GM15510 (cell line): ENCODE measurements at regions not wholly inside any gene's neighbourhood (a gene's known extent, or its start where the extent isn't known, plus 50 kb on each side); places are given as distances from the start of the nearest gene placed in this dataset.

Experiments used
- POLR2A ChIP-seq: IDR thresholded peaks from 3 replicates; pipeline ENCODE4 v1.6.1; 2011; ENCODE audit warnings: borderline replicate concordance; ENCODE audit not compliant: insufficient read length; ENCODE audit errors: extremely low read depth

GRCh38 chr14:76941544-76941943, 87.0 kb downstream of the IRF2BPL start:
- no peak for TF ChIP-seq POLR2A

GRCh38 chr14:76940021-76940760, 88.3 kb downstream of the IRF2BPL start:
- TF ChIP-seq POLR2A, result no peak

- TF ChIP-seq POLR2A, result no peak
Measured at GRCh38 chr14:76939015-76939742, 89.3 kb downstream of the IRF2BPL start.

DNA sequence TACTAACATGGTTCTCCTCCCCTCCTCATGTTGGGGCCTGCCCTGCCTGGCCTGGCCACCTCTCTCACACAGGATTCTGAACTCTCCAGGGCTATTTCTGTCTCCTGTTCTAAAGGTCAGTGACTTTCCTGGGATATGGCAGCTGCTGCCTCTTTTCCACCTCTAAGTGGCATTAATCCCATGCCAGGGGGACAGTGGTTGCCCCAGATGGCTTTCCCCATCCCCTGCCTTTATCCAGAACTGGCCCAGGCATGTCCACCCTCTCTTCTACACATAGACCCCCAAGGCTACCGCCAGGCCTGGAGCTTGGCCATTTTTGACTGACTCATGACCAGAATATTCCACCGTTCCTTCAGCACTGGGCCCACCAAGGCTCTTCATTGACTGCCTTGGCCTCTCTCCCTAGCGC, 90.4 kb downstream of the IRF2BPL start:
- TF ChIP-seq POLR2A, result no peak

- no peak for TF ChIP-seq POLR2A
Measured at GRCh38 chr14:76937181-76938091, 91.1 kb downstream of the IRF2BPL start.

GRCh38 chr14:76936483-76936882, 92.0 kb downstream of the IRF2BPL start:
- TF ChIP-seq POLR2A, result no peak

DNA sequence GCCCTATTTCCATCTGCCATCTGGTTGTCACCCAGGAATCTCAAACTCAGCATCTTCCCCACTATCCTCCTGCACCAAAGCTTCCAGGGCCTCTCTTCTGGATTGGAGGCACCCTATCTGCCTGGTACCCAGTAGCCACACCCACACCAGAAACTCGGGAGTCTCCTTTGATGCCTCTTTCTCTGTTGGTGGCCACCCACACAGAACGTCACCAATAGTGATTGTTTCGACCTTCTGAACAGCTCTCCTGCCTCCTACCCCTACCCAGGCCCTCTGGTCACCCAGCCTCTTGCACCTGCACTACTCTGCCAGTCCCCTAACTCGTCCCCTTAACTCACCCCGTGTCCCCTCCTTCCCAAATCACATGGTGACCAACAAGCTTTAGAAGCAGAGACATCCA, 95.0 kb downstream of the IRF2BPL start:
- TF ChIP-seq POLR2A, result no peak

GRCh38 chr14:76931631-76932402, 96.7 kb downstream of the IRF2BPL start:
- no peak for TF ChIP-seq POLR2A

- no peak for TF ChIP-seq POLR2A
Measured at GRCh38 chr14:76930549-76930948, 98.0 kb downstream of the IRF2BPL start.

DNA sequence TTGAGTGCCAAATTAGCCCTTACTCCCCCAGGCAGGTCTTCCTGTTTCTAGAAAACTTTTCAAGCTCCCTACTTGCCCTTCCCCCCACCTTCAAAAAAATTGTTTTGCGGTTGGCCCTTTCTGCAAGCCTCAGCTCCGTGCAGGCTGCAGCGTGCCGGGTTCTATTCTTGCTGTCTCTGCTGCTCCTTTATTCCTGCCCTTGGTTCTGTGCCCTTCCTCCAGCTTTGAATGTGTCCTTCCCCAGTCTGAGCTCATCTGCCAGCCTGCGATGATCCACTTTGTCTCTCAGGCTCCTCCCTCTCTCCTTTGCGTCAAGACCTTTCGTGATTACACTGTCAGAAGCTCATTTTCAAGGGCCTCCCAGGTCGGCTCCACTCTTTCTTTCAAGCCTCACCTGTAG, 98.6 kb downstream of the IRF2BPL start:
- no peak for TF ChIP-seq POLR2A

- no peak for TF ChIP-seq POLR2A
Measured at GRCh38 chr14:76927971-76928700, 100.4 kb downstream of the IRF2BPL start.

- TF ChIP-seq POLR2A, result no peak
Measured at GRCh38 chr14:76926521-76927251, 100.5 kb downstream of the LRRC74A start.

DNA sequence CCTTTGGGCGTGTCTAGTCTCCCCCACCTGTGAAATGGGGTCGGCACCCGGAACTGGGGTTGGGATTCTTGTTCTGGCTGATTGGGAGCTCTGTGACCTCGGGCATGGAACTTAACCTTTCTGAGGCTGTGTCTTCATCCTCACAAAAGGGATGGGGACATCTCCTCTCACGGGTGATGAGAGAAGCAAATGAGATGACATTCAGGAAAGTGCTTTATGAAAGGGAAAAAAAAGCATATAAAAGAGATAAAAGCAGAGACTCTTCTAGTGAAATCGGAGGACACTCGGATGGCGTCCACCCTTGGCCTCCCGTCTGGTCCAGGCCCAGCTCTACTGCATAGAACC, 98.9 kb downstream of the LRRC74A start:
- no peak for TF ChIP-seq POLR2A
